ENCODE measurements at regions not wholly inside any gene's neighbourhood (a gene's known extent, or its start where the extent isn't known, plus 50 kb on each side); places are given as distances from the start of the nearest gene placed in this dataset.

DNA sequence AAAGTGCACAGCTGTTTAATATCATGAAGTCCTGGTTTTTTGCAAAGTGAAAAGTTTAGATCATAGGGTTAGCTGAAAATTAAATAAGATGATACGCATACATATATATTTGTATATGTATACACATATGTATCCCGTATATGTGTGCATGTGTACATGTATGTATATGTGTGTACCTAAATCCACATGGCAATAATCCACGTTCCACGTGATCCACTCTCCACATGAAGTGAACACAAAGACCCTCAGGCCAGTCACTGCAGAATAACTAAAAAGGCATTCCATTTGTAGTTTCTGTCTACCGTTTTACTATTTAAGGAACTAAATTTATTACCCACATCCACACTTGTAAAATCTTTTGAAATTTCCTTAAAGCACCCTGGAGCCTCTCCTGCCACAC, 294.9 kb downstream of the FOXA2 start:
- TF ChIP-seq HNF4A (conservative IDR thresholded peaks at IDR 0.05) = no peak
- TF ChIP-seq CTCF (IDR thresholded peaks at IDR 0.05; ENCODE audit: low read depth, low read length, missing input control) = no peak
- no peak for TF ChIP-seq REST (IDR thresholded peaks at IDR 0.05)

Measured in liver (tissue), 3 donors.